ENCODE measurements at regions not wholly inside any gene's neighbourhood (a gene's known extent, or its start where the extent isn't known, plus 50 kb on each side); places are given as distances from the start of the nearest gene placed in this dataset.

DNA sequence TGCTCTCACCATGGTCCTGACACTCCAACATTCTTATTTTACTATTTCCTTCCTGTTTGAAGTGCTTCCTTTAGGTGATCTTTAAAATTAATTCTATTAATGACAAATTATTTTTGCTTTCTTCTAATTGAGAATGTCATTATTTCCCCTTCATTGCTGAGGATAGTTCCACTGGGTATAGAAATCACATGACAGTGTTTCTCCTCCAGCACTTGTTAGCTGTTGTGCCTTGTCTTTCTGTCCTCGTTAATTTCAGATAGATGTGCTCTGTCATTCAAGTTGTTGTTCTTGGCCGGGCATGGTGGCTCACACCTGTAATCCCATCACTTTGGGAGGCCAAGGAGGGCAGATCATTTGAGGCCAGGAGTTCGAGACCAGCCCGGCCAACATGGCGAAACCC, 321.0 kb upstream of the RAB6C start:
- TF ChIP-seq, protein P1, sequence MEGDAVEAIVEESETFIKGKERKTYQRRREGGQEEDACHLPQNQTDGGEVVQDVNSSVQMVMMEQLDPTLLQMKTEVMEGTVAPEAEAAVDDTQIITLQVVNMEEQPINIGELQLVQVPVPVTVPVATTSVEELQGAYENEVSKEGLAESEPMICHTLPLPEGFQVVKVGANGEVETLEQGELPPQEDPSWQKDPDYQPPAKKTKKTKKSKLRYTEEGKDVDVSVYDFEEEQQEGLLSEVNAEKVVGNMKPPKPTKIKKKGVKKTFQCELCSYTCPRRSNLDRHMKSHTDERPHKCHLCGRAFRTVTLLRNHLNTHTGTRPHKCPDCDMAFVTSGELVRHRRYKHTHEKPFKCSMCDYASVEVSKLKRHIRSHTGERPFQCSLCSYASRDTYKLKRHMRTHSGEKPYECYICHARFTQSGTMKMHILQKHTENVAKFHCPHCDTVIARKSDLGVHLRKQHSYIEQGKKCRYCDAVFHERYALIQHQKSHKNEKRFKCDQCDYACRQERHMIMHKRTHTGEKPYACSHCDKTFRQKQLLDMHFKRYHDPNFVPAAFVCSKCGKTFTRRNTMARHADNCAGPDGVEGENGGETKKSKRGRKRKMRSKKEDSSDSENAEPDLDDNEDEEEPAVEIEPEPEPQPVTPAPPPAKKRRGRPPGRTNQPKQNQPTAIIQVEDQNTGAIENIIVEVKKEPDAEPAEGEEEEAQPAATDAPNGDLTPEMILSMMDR (conservative IDR thresholded peaks at IDR 0.05; ENCODE audit: low read depth, low read length): no peak
- H3K4me3 ChIP-seq (ENCODE audit: low read depth, low read length): no peak overlapping the region
- no peak for DNase-seq (ENCODE audit: low read depth)

DNA sequence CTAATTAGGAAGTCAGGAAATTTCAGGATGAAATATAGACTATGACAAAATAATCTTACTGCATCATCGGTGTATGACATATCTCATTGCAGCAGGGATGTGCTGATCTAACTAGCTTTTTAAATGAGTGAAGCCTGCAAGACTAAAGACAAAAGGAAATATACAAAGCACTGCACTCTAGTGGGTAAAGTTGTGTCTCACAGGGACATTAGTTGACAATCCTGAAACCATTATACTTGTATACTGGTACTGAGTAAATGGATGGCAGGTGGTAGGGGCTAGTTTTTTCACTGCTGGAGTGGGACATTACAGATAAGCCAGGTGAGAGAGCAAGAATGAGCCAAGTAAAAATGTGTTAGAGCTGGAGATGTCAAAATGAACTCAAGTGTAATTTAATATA, 317.5 kb upstream of the RAB6C start:
- TF ChIP-seq, protein P1 (conservative IDR thresholded peaks at IDR 0.05; ENCODE audit: low read depth, low read length): peak; percentile 9
- no peak for DNase-seq (ENCODE audit: low read depth)
- H3K4me3 ChIP-seq (ENCODE audit: low read depth, low read length): no peak overlapping the region

DNA sequence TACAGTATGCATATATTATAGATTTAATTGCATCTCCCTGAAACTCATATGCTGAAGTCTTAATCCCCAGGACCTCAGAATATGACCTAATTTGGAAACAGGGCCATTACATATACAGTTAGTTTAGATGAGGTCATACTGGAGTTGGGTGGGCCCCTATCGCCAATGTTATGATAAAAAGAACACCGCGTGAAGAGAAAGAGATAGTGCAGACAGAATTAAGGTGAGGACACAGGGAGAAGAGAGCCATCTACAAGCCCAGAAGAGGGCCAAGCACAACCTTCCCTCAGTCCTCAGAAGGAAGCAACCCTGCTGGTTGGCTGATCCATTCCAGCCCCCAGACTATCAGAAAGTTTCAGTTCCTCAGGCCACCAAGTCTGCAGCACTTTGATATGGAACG, 311.9 kb upstream of the RAB6C start:
- TF ChIP-seq, protein P1 (conservative IDR thresholded peaks at IDR 0.05; ENCODE audit: low read depth, low read length): no peak
- no peak overlapping the region for H3K4me3 ChIP-seq (ENCODE audit: low read depth, low read length)
- no peak for DNase-seq (ENCODE audit: low read depth)

DNA sequence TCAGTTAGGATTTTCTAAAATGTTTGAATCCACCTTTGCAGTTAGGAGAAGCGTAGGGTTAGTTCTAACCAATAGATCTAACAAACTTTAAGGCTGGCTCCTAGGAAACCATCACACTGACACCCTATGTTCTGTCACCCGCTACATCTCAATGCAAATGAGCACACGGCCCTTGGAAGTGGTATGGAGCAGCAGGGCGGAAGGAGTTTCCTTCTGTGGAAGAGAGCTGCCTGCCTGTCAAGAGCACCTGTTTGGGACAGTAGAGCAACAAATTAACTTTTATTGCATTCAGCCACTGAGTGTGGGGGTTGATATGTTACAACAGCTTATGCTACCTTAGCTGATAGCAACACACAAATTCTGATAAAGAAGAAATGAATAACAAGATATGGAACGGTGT, 306.9 kb upstream of the RAB6C start:
- DNase-seq (ENCODE audit: low read depth): no peak
- TF ChIP-seq, protein P1 (conservative IDR thresholded peaks at IDR 0.05; ENCODE audit: low read depth, low read length): no peak
- H3K4me3 ChIP-seq (ENCODE audit: low read depth, low read length): no peak overlapping the region

DNA sequence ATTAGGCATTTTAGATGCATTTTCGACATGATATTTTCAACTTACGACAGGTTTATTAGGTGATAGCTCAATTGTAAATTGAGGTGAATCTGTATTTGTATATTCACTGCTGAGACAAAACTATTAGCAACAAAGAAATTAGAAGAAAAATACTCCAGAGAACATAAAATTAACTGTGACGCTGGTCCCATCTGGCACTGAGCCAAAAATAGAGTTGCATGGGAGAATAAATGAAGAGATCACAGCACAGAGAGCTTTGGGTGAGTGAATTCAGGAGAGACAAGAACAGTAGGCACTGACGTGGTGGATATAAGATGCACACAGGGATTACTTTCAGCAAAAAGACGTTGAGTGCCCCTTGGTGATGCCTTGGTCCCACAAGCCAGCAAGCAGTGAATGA, 306.2 kb upstream of the RAB6C start:
- TF ChIP-seq, protein P1 (conservative IDR thresholded peaks at IDR 0.05; ENCODE audit: low read depth, low read length): no peak
- no peak overlapping the region for H3K4me3 ChIP-seq (ENCODE audit: low read depth, low read length)
- no peak for DNase-seq (ENCODE audit: low read depth)

DNA sequence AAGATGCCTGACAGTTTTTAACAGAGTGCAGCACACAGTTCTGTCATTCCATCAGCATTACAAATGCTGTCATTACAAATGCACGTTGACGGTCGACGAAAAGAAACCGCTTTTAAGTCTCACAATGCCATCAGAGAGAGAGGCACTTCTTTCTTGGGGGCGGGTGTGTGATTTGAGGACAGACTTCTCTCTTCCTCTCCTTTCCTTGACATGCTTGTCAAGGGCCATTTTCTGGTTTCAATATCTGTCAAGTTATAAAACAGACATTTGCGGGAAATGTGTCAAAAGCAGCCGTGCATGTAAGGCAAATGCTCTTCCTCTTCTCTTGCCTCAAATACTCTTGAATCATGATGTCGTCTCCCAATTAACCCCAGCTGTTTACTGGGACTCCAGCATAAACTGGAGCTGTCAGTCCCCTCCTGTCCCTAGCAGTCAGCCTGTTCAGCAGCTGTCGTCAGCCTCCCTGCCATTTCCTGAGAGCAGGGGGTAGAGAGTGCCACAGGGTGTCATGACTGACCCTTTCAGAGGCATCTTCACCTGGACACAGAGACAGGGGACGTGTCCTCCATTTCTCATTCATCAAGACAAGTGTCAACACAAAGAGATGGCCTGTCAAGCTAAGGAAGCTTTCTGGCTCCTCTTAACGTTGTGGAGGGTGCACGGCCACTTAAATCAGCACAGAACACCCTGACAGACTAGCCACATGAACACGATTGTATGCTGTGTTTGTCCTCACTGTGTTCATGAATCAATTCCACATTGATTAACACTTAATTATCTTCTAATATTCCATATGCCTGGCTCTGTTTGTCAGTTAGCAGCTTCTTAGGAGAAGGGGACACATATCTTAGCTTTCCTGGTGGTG, 305.4 kb upstream of the RAB6C start:
- TF ChIP-seq, protein P1 (conservative IDR thresholded peaks at IDR 0.05; ENCODE audit: low read depth, low read length): no peak
- H3K4me3 ChIP-seq (ENCODE audit: low read depth, low read length): no peak overlapping the region
- no peak for DNase-seq (ENCODE audit: low read depth)

DNA sequence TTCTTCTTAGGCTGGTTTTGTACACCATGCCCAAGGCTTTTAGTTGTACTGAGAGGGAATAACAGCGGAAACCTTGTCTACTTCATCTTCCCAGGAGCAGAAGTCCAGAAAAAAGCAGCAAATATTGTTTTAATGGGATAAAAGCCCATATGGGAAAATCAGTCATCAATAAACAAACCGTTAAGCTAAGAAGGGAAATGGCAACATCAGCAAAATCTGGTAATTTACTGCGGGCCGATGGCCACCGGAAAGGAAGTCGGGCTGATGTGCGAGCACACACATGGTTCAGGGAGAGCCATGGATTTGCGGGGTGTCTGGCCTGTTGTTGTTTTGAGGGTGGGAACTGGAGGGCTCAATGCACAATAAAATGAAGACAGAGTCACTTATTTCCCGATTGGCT, 300.7 kb upstream of the RAB6C start:
- H3K4me3 ChIP-seq (ENCODE audit: low read depth, low read length): no peak overlapping the region
- TF ChIP-seq, protein P1 (conservative IDR thresholded peaks at IDR 0.05; ENCODE audit: low read depth, low read length): no peak
- DNase-seq (ENCODE audit: low read depth): no peak
